Epithelial cell of esophagus (primary cell): ENCODE measurements at regions not wholly inside any gene's neighbourhood (a gene's known extent, or its start where the extent isn't known, plus 50 kb on each side); places are given as distances from the start of the nearest gene placed in this dataset.

Experiments used
- DNase-seq: peaks from one replicate; pipeline ENCODE4 v3.0.0; 2010; ENCODE audit warnings: low read depth
- H3K4me3 ChIP-seq: 2 replicates; pipeline ENCODE4 v1.5.1; 2011; ENCODE audit warnings: mild to moderate bottlenecking, low read length, control low read depth
- TF ChIP-seq, protein P1 (sequence below): IDR thresholded peaks from 2 replicates; pipeline ENCODE4 v1.5.1; 2011; ENCODE audit warnings: low read depth, mild to moderate bottlenecking, low read length, control low read depth, inconsistent platforms; ENCODE audit not compliant: insufficient read depth; ENCODE audit errors: missing control alignments

GRCh38 chr2:89841476-89841840 lies 1150.0 kb downstream of the RPIA start:
- DNase-seq = no peak
- TF ChIP-seq, protein P1, sequence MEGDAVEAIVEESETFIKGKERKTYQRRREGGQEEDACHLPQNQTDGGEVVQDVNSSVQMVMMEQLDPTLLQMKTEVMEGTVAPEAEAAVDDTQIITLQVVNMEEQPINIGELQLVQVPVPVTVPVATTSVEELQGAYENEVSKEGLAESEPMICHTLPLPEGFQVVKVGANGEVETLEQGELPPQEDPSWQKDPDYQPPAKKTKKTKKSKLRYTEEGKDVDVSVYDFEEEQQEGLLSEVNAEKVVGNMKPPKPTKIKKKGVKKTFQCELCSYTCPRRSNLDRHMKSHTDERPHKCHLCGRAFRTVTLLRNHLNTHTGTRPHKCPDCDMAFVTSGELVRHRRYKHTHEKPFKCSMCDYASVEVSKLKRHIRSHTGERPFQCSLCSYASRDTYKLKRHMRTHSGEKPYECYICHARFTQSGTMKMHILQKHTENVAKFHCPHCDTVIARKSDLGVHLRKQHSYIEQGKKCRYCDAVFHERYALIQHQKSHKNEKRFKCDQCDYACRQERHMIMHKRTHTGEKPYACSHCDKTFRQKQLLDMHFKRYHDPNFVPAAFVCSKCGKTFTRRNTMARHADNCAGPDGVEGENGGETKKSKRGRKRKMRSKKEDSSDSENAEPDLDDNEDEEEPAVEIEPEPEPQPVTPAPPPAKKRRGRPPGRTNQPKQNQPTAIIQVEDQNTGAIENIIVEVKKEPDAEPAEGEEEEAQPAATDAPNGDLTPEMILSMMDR = no peak
- no peak overlapping the region for H3K4me3 ChIP-seq

DNA sequence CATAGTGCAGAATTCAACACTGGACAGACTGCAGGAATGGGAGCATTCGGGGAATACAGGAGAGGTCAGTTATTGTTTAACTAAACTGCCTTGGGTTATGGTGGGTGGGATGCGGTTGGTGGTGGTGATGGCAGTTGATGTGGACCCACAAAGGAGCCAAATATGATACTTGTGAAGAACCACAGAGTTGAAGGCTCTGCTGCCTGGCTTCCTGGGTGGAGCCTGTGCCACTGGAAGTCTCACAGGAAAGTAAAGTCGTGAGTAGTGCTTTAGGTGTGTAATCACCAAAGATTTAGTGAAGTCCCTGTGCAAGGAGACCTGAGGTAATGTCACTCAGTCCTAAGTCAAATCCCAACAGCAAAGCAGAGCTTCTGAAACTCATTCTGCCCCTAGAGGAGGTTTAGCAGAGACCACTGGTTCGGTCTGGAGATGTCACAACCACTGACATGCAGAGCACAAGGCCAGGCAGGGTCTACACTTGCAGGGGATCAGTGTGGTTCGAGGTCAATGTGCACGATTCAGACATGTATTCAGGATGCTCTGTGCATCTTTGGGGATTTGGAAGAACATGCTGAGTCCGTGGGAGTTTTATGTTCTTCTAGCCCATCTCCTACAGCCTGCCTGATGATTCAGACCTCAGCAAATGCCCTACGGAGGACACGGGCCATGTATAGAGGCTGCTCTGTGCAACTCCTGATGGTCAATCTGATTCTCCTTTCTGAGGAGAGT lies 1150.9 kb downstream of the RPIA start:
- DNase-seq = no peak
- TF ChIP-seq, protein P1 = no peak

DNA sequence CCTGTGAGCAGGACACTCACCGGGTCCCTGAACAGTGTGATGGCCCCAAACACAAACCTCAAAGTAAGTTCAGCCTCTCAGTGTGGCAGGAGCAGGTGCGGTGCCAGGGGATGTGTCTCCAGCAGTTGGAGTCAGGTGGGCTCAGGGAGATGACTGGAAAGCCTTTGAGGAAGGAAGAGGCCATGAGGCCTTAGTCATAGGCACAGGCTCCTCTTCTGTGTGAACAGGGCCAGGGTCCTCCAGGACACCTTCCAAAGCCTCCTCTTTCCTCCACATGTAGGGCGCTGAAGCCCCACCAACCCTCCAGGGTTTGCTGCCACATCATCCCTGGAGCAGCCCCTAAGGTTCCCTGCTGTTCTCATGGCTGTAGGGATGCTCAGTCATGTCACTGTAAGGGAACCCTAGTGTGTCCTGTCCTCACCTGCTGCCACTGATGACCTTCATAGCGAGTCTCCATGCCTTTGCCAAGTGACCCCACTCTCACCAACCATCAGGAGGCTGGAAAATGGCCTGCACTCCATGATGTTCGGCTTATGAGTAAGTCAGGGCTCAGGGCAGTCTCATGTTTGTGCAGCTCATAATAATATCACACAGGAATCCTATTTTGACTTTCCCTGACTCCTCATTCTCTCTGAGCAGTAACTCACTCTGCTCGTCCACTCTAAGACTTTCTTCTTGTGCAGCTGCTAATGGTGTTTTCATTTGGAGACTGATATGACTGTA lies 1152.9 kb downstream of the RPIA start:
- no peak overlapping the region for H3K4me3 ChIP-seq
- TF ChIP-seq, protein P1 = no peak
- DNase-seq = no peak

More for the DNA sequence above, 1150.9 kb downstream of the RPIA start:
- H3K4me3 ChIP-seq = no peak overlapping the region

GRCh38 chr2:89845532-89845931 lies 1154.1 kb downstream of the RPIA start:
- DNase-seq = no peak
- no peak overlapping the region for H3K4me3 ChIP-seq
- TF ChIP-seq, protein P1 = no peak

DNA sequence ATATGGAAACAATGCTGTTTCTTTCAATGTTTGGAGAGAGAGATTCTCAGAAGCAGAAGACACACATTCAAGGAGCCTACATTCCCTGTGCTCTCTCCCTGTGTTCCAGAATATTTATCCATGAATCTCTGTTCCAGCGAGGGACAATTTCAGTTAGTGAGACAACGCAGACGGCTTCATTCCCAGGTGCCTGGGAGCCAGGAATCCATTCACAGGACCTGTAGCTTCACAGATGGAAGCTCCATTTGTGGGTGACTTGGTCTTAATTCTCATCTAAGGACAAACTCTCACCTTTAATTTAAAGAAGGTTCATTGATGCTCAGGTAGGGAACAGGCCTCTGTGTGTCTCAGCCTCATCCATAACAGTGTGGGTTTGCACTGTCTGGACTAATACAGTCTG lies 1156.6 kb downstream of the RPIA start:
- no peak for DNase-seq
- TF ChIP-seq, protein P1 = no peak
- no peak overlapping the region for H3K4me3 ChIP-seq

DNA sequence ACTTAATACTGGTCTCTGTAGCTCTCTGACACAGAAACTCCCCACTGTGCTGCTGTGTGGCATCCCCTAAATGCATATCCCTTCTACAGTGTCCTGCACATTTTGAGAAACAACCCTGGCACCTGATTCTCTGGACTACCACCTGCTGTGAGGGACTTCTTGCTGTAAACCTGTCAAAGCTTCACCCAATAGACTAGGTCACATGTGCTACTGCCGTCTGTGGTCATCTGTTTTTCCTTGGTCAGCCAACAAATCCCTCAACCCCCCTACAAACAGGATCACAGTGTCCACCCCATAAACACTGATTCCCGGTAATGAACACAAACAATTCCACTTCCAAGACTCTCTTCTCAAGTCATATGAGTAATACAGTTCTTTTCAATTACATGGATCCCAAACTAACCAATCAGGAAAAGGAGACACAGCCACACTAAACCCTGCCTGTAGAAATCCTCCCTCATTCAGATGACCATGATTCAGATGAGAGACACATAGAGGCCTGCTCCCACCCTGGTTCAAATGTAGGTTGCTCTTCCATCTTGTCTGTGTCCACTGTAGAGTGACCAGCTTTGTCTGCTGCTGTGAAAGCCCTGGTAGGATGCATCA lies 1157.4 kb downstream of the RPIA start:
- TF ChIP-seq, protein P1 = no peak
- DNase-seq = no peak
- H3K4me3 ChIP-seq = no peak overlapping the region
